ENCODE measurements at regions not wholly inside any gene's neighbourhood (a gene's known extent, or its start where the extent isn't known, plus 50 kb on each side); places are given as distances from the start of the nearest gene placed in this dataset.

DNA sequence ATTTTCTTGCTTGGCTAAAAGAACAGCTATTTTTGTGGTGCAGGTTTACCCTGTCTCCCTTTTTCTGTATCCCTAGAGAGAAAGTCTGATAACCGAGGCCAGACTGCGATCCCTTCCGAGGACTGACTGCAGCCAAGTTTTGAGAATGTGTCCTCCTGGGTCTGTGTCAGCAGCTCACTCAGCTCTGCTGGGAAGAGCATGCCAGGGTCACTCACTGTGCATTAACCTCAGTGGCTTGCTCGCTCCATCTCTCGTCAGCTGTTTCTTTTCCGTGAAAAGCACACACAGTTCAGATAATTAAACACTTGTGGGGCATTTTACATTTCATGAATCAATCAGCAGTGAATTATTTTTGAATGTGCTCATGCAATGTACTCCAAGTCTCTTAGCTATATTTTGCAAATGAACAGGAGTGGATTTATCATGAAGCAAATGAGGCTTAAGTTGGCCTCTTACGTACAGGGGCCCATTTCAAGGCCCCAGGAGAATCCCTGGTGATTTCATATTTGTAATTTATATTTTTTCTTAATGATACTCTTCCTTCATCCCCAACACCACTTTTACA is 252.1 kb downstream of the SMARCA2 start:
- TF ChIP-seq, protein P1, sequence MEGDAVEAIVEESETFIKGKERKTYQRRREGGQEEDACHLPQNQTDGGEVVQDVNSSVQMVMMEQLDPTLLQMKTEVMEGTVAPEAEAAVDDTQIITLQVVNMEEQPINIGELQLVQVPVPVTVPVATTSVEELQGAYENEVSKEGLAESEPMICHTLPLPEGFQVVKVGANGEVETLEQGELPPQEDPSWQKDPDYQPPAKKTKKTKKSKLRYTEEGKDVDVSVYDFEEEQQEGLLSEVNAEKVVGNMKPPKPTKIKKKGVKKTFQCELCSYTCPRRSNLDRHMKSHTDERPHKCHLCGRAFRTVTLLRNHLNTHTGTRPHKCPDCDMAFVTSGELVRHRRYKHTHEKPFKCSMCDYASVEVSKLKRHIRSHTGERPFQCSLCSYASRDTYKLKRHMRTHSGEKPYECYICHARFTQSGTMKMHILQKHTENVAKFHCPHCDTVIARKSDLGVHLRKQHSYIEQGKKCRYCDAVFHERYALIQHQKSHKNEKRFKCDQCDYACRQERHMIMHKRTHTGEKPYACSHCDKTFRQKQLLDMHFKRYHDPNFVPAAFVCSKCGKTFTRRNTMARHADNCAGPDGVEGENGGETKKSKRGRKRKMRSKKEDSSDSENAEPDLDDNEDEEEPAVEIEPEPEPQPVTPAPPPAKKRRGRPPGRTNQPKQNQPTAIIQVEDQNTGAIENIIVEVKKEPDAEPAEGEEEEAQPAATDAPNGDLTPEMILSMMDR (conservative IDR thresholded peaks at IDR 0.05; ENCODE audit: low read length) = no peak
- TF ChIP-seq EZH2phosphoT487 (IDR thresholded peaks at IDR 0.05; ENCODE audit: borderline replicate concordance) = no peak

All from Loucy (cell line).